LoVo (cell line): ENCODE measurements at regions not wholly inside any gene's neighbourhood (a gene's known extent, or its start where the extent isn't known, plus 50 kb on each side); places are given as distances from the start of the nearest gene placed in this dataset.
"Not testable (repeated sequence)": the region's sequence is repeated elsewhere in the genome, so short reads cannot be mapped to it uniquely, and the experiment has no call there.

Source experiments
- DNase-seq: peaks from one replicate; pipeline ENCODE4 v3.0.0-alpha.2; 2016; ENCODE audit warnings: low spot score

DNA sequence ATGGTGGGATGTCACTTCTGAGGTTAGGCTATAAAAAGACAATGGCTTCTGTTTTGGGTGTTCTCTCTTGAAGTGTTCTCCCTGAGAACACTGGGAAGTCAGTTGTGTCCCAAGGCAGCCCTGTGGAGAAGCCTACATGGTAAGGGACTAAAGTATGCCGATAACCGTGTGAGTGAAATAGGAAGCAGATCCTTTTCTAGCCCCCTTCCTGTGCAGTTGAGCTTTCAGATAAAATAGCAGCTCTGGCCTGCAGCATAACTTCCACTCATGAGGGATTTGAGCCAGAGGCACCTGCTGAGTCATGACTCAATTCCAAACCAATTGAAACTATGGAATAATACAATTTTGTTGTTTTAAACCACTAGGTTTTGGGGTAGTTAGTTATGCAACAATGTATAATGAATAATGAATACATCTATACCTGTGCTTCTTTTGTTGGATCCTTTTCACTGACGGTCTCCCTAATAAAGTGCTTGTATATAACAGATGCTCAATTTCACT, 241.6 kb downstream of the TFAP2B start:
- DNase-seq, result no peak

GRCh38 chr6:51062166-51062722, 243.6 kb downstream of the TFAP2B start:
- no peak for DNase-seq

DNA sequence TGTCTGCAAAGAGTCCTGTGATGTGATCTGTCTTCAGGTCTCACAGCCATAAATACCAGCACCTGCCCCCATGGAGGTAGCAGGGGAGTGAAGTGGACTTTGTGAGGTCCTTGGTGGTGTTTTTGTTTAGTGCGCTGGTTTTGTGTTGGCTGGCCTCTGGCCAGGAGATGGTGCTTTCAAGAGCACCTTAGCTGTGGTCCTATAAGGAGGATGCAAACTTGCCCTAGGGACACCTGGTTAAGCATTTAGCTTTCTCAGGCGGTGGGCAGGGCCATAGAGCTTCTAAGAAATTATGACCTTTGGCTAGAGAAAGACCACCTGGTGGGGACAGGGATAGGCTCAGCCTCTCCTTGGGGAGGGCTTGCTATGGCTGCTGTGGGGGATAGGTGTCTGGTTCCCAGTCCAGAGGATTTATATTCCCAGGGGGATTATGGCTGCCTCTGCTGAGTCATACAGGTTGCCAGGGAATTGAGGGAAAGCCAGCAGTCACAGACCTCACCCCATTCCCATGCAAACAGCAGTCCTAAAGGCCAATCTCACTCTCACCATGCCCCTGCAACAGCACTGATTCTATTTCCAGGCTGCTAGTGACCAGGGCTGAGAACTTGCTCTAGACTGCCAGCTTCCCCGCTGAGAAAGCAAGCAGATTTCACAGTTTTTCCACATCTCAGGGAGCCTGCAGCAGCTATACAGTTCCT, 259.3 kb downstream of the TFAP2B start:
- DNase-seq, result no peak

DNA sequence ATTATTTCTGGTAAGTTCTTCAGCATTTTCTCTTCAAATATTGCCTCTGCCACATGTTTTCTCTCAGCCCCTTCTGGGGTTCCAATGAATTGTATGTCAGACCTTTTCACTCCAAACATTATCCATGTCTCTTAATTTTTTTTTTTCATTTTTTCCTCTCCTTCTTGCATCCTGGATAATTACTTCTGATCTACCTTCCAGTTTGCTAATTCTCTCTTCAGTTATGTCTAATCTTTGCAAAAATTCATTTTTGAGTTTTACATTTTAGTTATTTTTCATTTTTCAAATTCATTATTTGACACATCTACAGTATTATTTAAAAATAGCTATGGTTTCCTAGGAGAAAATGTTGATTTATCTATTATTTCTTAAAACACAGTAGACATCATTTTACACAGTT, 271.7 kb downstream of the TFAP2B start:
- DNase-seq, result no peak

DNA sequence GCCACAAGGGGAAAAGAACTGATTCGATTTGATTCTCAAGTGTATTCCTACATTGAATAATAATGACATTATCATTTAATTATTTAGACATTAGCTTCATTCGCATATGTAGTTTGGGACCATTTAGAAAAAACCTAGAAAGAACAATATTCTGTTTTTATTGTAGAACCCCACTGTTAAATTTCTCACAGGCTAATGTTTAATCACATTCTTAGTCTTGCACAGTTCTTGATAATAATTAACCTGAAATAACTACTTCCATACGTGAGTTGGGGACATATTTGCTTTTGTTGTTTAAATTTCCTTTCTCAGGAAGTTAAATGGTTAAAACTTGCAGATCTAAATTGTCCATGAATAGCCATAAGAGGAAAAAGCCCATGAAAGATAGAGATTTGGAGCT, 275.2 kb downstream of the TFAP2B start:
- no peak for DNase-seq

DNA sequence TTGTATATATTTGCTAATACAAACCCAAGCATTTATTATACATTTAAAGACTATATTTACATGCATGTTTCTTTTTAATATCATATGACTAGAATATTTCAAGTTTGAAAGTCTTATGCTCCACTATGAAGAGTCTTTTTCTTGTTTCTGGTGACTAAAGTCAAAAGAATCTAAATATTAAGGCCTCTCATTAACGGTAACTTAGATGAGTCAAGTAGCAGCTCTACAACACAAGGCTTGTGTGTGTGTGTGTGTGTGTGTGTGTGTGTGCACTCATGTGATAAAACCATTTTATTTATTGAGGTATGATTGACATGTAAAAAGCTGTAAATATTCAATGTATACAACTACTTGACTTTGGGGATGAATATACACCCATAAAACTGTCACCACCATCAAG, 275.6 kb downstream of the TFAP2B start:
- no peak for DNase-seq

DNA sequence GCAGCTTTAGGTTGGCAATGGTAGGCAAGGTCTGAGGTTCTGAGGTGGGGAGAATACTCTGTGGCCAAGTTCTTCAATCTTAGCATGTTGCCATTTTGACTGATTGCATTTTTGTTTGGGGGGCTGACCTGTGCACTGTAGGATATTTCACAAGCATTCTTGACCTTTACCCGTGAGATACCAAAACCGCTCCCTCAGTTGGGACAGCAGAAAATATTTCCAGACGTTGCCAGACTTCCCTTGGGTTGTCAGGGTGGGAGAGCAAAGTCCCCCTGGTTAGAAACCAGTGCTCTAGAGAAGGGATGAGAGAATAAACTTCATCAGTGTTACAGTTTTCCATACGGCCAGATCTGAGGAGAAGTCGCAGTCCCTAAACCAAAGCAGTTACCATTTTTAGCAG, 279.6 kb downstream of the TFAP2B start:
- no peak for DNase-seq

- DNase-seq, result no peak
These were observed 280.1 kb downstream of the TFAP2B start for GRCh38 chr6:51098791-51099190.

DNA sequence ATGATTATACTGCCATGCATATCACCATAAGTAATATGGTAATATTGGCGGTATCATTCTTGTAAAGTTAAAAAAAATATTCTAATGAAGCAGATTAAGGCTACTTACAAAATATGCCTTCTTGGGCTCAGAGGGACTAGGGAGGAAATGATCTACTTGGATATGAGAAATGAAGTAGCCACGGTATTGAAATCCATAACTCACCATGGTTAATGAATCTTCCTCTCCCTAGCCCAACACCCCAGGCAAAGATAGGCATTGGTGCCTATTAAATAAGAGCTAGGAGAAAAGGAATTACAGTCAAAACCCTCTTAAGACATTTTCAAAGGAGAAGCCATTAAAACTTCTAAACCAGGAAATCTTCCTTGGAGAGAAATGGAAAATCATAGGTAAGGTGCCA, 280.5 kb downstream of the TFAP2B start:
- DNase-seq, result no peak

DNA sequence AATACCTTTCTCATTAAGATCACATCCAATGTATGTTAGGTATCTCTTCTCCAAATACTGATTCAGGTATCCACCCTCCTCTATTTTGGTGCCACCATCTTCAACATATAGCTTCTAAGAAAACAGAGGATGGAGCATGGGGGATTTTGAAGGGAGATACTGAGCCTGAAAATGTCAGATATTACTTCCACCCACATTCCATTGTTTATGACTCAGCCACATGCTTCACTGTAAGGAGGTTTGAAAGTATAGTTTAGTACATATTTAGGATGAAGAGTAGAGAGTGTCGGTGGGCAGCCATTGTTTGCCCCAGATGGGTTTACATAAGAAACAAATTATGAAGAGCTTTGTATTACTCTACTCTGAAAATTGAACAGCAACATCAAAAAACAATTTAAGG, 286.7 kb downstream of the TFAP2B start:
- no peak for DNase-seq

DNA sequence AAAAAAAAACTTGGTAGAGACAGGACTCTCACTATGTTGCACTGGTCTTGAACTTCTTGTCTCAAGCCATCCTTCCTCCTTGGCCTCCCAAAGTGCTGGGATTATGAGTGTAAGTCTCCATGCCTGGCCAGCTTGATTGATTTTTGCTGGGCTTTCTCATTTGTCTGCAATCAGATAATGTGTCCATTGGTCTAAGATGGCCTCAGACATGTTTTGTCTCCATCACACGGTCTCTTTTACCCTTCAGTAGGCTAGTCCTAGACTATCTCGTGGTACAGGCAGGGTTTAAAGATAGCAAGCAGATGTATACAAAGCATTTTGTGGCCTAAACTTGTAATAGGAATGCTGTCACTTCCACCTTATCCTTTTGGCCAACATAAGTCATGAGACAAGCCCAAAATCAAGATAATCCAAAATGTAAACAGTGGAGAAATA, 289.1 kb downstream of the TFAP2B start:
- no peak for DNase-seq

GRCh38 chr6:51108563-51109234, 290.0 kb downstream of the TFAP2B start:
- no peak for DNase-seq

GRCh38 chr6:51112731-51113130, 294.1 kb downstream of the TFAP2B start:
- DNase-seq, result no peak

DNA sequence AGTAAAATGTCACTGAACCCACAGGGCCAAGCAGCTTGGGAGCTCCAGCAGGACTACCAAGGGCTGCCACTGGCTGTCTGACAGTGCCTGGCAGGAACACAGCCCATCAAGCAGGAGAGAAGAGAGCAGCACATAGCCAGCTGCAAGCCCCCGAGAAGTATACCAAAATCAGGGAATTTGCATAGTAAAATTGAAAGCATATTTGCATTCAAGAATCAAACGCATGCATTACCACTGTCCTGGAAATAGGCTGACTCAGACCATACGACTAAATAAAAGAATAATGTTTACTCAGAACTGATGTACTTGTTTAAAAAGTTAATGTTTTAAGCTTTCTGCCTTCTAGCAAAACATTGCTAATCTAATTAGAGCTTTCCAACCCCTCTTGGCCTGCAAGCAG, 298.1 kb downstream of the TFAP2B start:
- no peak for DNase-seq

DNA sequence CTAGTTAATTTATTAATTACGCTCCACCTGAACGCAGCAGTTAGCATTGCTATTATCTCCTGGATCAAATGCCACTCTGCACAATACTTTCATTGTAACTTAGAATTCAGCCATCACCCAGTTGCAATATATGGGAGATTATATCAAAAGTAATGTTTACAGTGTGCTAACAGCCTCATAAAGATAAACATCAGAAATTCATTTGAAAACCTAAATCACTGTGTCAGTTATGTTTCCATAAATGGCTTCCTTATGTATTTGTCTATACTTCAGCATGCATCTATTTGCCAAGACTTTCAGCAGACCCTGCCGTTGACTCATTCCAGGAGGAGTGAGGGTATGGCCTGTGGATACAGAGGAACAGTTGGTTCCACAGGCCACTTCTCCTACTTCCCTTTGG, 300.1 kb downstream of the TFAP2B start:
- no peak for DNase-seq

- DNase-seq, result no peak
These were observed 301.3 kb downstream of the TFAP2B start for GRCh38 chr6:51120016-51120415.

- not testable (repeated sequence) for DNase-seq
These were observed 302.8 kb downstream of the TFAP2B start for GRCh38 chr6:51121380-51121976.

- DNase-seq, result no peak
These were observed 310.4 kb downstream of the TFAP2B start for GRCh38 chr6:51129043-51129442.

DNA sequence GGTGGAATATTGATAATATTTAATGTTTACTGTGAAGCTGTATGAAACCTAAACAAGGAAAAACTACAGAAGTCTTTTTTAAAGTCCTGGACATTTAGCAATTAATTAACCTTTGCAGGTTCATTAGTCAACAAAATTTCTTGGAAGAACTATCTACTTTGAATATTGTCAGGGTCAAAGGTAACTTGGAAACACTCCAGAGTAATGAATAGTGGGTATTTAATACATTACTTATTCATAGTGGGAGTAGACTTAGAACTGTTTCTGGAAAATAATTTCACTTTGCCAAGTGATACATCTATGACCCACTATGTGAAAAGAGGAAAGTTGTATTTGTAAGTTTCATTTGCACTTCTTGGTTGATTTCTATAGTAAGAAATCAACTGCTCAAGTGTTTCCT, 319.1 kb downstream of the TFAP2B start:
- no peak for DNase-seq

- no peak for DNase-seq
These were observed 321.3 kb downstream of the TFAP2B start for GRCh38 chr6:51139950-51140385.

GRCh38 chr6:51141080-51141479, 322.4 kb downstream of the TFAP2B start:
- no peak for DNase-seq

DNA sequence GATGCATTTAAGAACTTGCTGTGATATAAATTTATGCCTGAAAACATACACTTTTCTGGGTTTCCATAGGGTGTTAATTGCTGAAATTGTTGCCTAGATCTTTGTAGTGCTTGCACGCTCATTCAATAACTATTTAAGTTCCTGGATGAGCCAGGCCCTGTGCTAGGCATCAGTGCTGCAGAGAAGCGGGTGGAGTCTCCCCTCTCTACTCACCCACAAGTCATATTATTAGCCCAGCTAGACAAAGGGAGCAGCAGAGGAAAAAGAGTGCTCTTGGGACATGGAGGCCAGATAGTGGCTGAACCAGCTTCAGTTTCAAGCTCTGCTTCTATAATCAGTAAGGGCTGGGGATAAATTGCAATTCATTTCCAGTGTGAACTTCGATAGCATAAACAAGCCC, 329.1 kb downstream of the TFAP2B start:
- DNase-seq, result no peak

- DNase-seq, result no peak
These were observed 333.9 kb downstream of the TFAP2B start for GRCh38 chr6:51152594-51152993.
